Ramos (cell line): ENCODE measurements at regions not wholly inside any gene's neighbourhood (a gene's known extent, or its start where the extent isn't known, plus 50 kb on each side); places are given as distances from the start of the nearest gene placed in this dataset.
"Not testable (repeated sequence)": the region's sequence is repeated elsewhere in the genome, so short reads cannot be mapped to it uniquely, and the experiment has no call there.

Source experiments
- in situ Hi-C: fragments of 300-500 bp; cut with MboI; formaldehyde crosslinking; loops from one replicate; pipeline ENCODE4 v1.14.3; 2022; ENCODE audit warnings: low sequenced_read_pairs; ENCODE audit not compliant: unreplicated experiment

DNA sequence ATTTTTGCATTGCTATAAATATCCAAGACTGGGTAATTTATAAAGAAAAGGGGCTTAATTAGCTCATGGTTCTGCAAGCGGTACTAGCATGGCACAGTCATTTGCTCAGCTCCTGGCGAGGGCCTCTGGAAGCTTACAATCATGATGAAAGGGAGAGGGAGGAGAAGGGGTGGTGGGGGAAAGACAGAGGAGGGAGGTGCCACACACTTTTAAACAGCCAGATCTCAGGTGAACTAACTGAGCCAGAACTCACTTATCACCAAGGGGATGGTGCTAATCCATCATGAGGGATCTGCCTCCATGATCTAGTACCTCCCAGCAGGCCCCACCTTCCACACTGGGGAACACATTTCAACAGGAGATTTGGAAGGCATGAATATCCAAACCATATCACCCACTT, 476.3 kb downstream of the PCNX1 start:
- in situ Hi-C loops, result no loop called here

DNA sequence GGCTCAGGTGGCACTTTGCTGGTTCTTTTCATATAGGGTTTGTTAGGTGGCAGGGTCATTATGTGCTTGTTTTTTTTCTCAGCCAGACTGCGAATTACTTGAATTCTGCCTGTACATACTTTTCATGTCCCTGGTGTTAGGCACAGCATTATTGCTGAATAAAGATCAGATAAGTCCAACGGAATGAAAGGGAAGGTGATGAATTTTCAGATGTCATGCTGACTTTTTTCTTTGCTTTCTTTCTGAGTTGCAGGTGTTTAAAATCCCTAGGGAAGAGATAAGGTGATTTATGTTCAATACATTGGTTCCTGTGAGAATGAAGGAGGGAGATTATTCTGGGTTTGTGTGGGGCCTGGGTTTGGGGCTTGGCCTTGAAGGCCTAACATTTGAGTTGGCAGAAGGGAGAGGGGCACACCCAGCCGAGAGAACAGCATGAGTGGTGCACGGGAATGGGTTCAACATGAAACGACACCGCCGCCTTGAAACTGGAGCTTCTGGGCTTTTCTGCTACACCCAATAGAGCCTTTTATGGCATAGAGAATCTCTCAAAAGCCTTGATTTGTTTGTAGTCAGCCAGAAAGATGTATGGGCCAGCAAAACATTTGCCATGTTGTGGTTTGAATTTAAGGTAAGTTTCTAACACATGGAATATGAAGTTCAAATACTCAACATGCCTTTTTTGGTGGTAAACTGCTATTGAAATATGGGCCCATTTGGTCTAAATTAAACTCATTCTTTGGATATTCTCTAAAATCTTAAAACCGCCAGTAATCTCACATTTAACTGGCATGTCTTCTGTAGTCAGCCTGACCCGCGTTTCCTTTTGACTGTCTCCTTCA, 477.0 kb downstream of the PCNX1 start:
- in situ Hi-C loops, result no loop called here

DNA sequence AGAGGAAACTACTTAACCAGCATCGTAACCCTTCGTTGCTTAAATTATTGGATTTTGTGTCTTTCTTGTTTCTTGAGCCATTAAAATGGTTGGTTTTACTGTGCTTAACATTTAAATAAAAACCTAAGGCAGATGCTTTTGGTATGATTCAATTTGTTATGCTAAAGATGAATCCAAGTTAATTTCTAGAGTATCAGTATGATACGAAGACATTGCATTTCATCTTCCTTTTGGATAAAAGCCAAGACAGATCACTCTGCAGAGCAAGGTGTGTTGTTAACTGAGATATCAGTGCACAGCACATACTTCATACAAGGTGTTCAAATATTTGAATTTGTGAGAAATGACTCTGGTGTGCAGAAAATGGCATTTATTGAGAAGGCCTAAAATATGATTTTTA, 480.5 kb downstream of the PCNX1 start:
- in situ Hi-C loops, result no loop called here

DNA sequence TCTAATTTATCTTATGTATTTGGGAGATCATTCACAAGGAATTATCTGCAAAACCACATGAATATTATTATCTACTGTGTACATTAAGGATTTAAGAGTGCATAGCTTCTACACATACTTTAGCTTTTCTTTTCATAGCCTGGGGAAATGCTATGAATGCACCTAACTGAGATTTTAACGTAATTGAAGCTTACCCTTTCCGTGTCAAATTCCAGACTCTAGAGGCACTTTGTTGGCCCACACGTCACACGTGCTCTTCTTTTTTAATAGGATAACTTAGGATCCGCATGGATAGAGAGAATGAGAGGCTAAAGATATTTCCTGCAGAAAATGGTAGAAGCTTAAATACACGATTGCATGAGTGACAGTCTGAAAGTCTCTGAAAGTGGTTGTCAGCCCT, 481.1 kb downstream of the PCNX1 start:
- in situ Hi-C loops, result no loop called here

DNA sequence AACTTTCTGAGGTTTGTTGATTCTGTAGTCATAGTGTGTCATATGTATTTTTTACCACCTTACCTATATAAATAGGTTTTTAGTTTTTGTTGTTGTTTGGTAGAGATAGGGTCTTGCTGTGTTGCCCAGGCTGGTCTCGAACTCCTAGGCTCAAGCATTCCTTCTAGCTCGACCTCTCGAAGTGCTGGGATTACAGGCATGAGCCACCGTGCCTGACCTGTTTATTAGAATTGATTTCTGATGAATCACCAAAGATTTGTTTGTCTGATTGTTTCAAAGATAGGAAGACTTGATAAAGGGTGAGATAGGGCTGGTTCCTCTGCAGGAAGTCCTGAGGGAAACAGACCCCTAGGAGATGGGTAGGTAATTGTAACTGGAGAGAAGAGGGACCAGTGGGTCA, 481.6 kb downstream of the PCNX1 start:
- in situ Hi-C loops, result no loop called here

DNA sequence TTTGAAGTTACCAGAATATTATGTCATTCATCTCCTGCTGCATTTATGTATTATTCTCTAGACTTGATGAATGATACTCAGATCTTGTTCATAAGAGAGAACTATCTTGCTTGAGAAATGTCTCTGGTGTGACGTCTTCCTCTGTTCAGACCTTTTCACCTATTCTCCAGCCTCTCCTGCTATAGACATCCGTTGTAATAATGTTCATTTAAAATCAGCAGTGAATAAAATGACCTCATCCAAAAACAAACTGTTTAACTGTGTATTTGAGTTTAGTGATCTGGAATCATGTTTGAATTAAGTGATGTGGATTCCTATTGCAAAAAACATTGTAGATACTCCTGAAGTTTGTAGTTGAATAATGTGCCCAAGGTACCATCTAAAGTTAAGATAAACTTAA, 487.1 kb downstream of the PCNX1 start:
- in situ Hi-C loops, result no loop called here

DNA sequence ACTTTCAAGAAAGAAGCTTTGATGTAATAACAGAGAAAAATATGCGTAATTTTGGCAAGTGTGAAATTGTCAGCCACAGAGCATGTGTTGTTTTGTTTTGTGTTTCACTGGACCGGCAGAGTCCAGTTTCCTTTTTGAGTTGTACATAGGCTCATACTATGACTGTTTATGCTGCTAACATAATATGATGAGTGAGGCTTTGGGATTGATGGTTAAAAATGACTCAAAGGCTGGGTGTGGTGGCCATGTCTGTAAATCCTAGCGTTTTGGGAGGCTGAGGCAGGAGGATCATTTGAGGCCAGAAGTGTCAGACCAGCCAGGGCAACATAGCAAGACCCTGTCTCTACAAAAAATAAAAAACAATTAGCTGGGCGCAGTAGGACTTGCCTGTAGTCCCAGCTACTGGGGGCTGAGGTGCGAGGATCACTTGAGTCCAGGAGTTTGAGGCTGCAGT, 487.9 kb downstream of the PCNX1 start:
- in situ Hi-C loops, result no loop called here

DNA sequence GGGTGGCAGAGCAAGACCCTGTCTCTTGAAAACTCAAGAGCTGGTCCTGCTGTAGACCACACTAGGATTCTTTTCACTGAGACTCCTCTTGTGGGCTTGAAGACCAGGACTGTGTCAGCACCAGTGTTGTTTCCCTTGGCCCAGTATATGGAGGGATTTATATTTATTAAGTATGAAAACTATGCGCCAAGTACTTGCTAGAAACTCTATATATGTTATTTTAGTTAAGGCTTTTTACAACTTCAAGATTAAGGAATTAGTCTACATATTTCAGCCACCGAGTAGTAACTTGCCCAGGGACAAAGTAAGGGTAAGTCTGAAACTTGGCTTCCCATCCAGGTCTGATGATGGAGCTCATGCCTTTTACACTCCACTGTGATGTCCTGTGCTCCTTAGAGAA, 488.4 kb downstream of the PCNX1 start:
- in situ Hi-C loops, result no loop called here

DNA sequence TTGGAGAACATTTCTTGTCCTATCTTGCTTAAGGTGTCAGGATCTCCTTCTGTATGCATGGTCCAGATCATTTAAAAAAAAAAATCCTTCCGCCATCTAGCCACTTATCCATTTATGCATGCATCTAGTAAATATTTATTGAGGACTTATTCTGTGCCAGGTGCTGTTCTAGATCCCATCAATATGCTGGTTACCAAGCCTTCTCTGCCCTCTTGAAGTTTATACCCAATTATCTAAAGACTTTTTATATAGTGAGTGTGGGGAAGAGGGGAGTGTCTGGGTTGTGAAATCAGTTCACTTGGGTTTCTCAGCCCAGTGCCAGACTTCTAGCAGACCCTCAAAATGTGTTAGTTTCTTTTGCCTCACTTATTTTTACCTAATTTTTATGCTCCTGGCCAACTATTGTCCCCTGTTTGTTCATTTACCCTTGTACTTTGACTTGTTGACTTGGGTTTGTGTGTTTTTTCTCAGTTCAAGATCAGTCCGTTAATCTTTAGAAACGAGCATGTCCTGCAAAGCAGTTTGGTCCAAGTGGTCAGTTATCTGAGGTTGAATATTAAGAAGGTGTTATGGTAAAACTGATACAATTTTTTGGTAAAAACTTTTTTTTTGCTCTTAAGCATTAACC, 488.9 kb downstream of the PCNX1 start:
- in situ Hi-C loops, result no loop called here

DNA sequence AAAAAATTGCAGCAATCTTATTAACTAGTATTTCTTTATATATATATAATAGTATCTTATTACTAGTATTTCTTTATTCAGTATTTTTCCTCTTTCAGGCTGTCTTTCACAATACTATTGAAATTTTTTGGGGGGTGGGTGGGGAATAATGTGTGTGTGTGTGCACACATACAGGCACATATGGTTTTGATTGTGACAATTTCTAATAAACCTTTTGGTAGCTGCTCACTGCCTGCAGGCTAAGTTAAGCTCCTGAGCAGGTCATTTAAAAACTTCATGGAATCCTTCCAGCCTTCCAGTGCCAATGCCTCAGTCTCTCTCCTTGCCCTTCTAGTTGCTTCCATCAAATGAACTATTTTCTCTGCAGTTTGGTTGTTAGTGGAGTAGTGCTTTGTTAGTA, 490.1 kb downstream of the PCNX1 start:
- in situ Hi-C loops, result no loop called here

DNA sequence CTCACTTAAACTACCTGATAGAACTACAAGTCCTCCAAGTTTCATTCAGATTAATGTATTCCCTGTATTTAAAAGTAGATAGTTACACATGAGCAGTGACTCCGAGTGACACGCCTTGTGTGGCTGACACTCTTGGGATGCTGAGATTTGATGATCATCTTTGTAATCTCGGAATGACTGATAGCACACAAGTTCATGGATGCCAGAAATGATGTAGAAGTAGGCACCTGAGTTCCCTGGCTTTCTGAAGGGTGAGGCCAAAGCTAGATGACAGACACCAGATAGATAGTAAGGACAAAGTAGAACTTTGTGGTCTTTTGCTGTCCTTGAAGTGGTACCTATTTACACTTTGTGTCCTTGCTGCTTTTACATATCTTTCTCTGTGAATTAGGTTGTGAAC, 491.2 kb downstream of the PCNX1 start:
- in situ Hi-C loops, result no loop called here

DNA sequence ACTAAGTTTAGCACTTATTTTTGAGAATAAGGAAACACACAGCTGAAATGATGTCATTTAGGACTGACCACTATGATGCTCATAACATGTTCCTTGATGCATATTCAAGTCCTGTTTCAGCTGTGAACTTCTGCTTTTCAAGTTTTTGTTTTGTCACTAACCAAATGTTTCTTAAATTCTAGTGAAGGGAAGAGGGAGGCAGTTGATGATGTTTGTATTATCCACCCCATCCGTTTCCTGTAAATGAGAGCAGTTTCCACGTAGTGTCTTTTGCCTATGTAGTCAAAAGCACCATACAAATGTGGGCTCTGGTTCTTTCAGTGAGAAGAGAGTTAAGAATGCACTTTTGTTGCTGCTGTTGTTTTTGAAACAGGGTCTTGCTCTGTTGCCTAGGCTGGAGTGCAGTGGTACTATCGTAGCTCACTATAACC, 491.8 kb downstream of the PCNX1 start:
- in situ Hi-C loops, result no loop called here

DNA sequence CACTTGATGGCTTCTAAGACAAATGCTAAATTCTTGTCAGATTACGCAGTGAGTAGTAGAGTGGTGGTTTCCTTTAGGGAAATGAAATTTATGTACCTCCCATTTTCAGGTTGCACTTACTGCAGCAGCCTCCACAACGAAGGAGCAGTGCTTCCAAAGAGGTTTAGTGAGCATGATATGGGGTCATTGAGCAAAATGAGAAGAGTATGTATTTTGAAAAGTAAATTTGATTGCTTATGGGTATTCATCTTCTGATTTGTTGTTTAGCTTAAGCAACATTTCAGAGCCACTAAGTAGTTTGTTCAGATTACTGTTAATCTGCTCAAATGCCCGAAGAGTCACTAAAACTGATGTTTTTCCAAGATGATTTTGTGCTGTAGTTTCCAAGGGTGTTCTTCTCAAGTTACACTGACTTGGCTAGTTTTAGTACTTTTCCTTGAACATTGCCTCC, 493.6 kb downstream of the PCNX1 start:
- in situ Hi-C loops, result no loop called here

DNA sequence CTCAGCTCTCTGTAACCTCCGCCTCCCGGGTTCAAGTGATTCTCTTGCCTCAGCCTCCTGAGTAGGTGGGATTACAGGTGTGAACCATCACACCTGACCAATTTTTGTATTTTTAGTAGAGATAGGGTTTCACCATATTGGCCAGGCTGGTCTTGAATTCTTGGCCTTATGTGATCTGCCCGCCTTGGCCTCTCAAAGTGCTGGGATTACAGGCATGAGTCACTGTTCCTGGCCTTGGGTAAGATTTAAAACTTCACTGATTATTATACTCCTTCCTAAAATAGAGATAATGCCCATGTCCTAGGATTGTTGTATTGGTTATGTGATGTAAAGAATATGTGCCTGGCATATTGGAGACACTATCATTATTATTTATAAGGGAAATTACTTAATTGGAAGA, 495.2 kb downstream of the PCNX1 start:
- in situ Hi-C loops, result not testable (repeated sequence)

DNA sequence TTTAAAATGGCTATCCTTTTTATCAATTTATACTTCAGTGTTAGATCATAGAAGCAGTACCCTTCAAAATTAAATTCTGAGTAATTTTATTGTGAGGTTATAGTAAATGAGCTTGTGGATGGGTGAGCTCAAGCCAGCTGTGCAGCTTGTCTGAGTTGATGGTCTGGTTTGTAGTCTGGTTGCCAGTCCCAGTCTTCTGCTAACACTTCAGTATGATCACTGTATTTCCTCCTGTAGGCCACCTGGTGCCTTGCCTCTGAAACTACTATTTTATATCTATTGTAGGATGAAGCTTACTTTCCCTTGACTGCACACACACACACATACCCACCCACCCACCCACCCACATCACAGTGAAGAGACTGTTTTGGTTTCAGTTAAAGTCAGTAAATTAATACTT, 496.4 kb downstream of the PCNX1 start:
- in situ Hi-C loops, result no loop called here

DNA sequence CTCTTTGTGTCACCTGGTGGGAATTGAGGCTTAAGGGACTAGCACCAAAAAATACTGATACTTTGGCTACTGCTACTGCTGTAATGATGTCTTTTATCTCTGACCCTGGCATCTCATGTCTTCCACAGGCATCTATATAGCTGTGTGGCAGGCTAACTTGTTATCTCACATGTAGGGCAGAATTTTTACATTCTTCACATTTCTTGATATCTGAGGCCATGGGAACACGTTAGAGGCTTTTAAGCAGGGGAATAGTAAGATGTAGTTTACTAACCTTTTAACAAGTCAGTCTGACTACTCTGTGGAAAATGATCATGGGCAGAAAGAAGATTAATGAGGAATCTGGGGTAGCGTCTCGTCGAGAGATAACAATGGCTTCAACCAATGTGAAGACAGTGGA, 498.4 kb downstream of the PCNX1 start:
- in situ Hi-C loops, result no loop called here

DNA sequence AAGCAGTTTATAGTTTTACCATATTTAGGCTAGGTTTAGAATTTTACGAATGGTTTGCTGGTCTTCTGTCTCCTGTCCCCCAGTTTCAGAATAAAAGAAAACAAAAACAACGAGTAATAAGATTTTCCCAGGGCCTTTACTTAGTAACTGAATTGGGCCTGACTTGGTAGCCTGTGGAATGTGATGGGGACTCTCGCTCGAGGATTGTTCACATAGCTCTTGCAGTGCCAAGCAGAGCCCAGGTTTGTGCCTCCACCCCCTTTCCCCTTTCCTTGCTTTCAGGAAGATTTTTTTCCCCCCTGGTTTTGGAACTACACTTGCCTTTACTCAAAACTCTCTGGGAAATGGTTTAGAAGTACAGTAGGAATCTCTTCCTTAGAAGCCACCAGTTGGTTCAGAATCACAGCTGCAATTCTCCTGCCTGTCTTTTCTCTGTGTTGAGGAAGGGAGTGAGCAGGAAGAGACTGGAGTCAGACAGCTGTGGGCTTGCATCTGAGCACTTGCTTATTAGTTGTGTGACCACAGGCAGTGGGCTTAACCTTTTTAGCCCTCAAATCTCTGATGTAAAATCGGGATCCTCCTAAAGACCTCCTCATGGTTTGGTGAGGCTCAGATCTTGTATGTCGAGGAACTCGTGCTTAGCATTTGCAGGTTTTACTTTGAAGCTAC, 501.2 kb downstream of the PCNX1 start:
- in situ Hi-C loops, result no loop called here

DNA sequence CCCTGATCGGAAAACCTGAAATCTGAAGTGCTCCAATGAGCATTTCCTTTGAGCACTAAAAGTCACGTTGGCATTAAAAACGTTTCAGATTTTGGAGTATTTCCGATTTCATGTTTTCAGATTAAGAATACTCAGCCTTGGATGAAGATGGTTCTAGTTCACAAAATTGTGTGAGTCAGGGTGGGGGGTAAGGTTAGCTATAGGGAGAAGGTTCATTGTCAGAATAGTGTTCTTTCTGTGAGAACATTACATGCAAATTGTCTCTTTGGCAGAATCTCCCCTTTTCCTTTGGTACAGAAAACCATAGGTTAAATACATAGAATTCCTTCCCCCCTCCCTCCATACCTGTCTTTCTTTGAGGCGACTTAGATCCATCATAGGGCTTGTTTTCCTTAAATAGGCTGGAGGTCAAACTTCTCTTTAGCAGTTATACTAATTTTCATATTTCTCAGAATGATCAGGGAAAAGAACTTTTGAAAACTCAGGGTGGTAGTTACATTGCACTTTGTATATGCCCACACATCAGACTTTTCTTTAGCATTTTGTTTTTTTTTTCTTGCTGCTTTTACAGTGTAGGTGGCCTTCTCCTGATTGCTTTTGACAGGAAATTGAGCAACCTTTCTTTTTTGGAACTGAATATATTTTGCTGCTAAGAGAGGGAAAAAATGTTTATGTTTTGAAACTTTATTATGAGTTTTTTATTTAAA, 503.5 kb downstream of the PCNX1 start:
- in situ Hi-C loops, result no loop called here

DNA sequence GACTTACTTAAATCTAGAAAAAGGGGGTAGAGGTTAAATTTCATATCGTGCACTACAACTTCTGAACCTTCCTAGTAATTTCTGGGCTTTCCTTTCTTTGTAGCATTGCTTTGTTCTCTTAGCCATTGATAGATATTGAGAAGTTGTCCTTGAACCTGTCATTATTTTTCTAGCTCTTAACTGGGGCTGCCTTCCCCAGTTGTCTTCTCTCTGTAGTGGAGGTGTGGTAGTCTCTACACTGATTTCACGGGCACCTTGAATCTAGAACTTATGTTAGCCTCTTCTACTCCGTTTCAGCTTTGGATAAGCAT, 504.0 kb downstream of the PCNX1 start:
- in situ Hi-C loops, result no loop called here

DNA sequence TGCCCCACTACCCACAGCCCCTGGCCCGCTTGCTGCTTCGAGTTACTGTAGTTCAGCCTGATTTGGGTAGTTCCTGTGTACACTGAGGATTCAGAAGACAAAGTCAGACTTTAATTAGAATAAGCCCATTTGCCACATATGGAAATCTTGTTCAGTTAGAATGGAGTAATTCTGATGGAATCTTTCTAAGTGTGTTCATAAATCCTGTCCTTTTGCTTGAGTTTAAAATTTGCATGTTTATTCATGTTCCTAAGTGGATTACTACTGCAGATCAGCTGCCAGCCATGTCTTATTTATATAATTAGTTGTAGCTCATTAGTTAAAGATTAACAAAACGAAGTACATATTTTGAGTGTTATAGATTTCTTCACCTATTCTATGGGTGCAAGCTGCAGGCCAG, 504.5 kb downstream of the PCNX1 start:
- in situ Hi-C loops, result no loop called here
